ENCODE measurements at regions not wholly inside any gene's neighbourhood (a gene's known extent, or its start where the extent isn't known, plus 50 kb on each side); places are given as distances from the start of the nearest gene placed in this dataset.

- TF ChIP-seq POLR2A (IDR thresholded peaks at IDR 0.05) (no peak), CTCF (IDR thresholded peaks at IDR 0.05) (no peak), POLR2AphosphoS5 (IDR thresholded peaks at IDR 0.05; ENCODE audit: insufficient read depth in 1 of 2, low read depth in 1 of 2) (no peak)
- Histone ChIP-seq H3K36me3 (no peaks in the 10 kb centered on the region), H3K27ac (no peak overlapping the region), H3K27me3 (no peaks in the 10 kb centered on the region), H3K4me3 (no peak overlapping the region), H3K9me3 (no peaks in the 10 kb centered on the region), H3K4me1 (no peaks in the 10 kb centered on the region)
- intact Hi-C loops (cut with DNase I), result no loop called here
- no peak for DNase-seq (ENCODE audit: extremely low spot score in 2 of 2)
Observed at GRCh38 chr1:238589843-238590435, 699.2 kb upstream of the ZP4 start.

- Histone ChIP-seq H3K4me1 (no peaks in the 10 kb centered on the region), H3K36me3 (no peaks in the 10 kb centered on the region), H3K4me3 (no peak overlapping the region), H3K27ac (no peak overlapping the region), H3K9me3 (no peaks in the 10 kb centered on the region), H3K27me3 (no peaks in the 10 kb centered on the region)
- no peak for DNase-seq (ENCODE audit: extremely low spot score in 2 of 2)
- no peak for TF ChIP-seq CTCF (IDR thresholded peaks at IDR 0.05)
- intact Hi-C loops (cut with DNase I), result no loop called here
Observed at GRCh38 chr1:238582816-238583215, 692.1 kb upstream of the ZP4 start.

DNA sequence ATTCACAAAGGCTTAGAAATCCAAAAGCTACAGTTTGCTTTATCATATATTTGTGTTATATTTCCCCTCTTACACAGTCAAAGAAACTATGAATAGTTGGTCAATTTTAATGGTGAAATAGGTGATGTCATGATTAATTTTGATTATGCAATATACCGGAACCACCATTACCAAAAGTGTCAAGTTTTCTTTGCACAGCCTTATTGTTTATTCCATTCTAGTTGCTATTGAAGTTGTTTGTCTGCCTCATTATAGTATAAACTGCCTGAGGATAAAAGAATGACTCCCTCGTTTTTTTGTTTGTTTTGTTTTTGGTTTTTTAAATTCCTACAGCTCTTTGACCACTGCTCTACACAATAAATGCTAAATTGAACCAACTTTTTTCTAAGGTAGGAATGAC is 690.6 kb upstream of the ZP4 start:
- TF ChIP-seq POLR2AphosphoS5 (IDR thresholded peaks at IDR 0.05; ENCODE audit: insufficient read depth in 1 of 2, low read depth in 1 of 2) (no peak), POLR2A (IDR thresholded peaks at IDR 0.05) (no peak), CTCF (IDR thresholded peaks at IDR 0.05) (no peak)
- Histone ChIP-seq H3K9me3 (no peaks in the 10 kb centered on the region), H3K36me3 (no peaks in the 10 kb centered on the region), H3K4me1 (no peaks in the 10 kb centered on the region), H3K27me3 (no peaks in the 10 kb centered on the region), H3K27ac (no peak overlapping the region), H3K4me3 (no peak overlapping the region)
- intact Hi-C loops (cut with DNase I), result no loop called here
- DNase-seq (ENCODE audit: extremely low spot score in 2 of 2), result no peak

GRCh38 chr1:238568735-238569134 is 678.0 kb upstream of the ZP4 start:
- intact Hi-C loops (cut with DNase I), result no loop called here
- no peak overlapping the region for H3K4me3 ChIP-seq
- no peaks in the 10 kb centered on the region for H3K4me1 ChIP-seq
- TF ChIP-seq POLR2AphosphoS5 (IDR thresholded peaks at IDR 0.05; ENCODE audit: insufficient read depth in 1 of 2, low read depth in 1 of 2), result no peak
- no peak for TF ChIP-seq CTCF (IDR thresholded peaks at IDR 0.05)
- TF ChIP-seq POLR2A (IDR thresholded peaks at IDR 0.05), result no peak
- no peaks in the 10 kb centered on the region for H3K9me3 ChIP-seq
- H3K27ac ChIP-seq, result no peak overlapping the region
- H3K36me3 ChIP-seq, result no peaks in the 10 kb centered on the region
- no peaks in the 10 kb centered on the region for H3K27me3 ChIP-seq
- no peak for DNase-seq (ENCODE audit: extremely low spot score in 2 of 2)

GRCh38 chr1:238562341-238562740 is 671.6 kb upstream of the ZP4 start:
- Histone ChIP-seq H3K27me3 (no peaks in the 10 kb centered on the region), H3K27ac (no peak overlapping the region), H3K4me1 (no peaks in the 10 kb centered on the region), H3K36me3 (no peaks in the 10 kb centered on the region), H3K9me3 (no peaks in the 10 kb centered on the region), H3K4me3 (no peak overlapping the region)
- intact Hi-C loops (cut with DNase I), result no loop called here
- TF ChIP-seq CTCF (IDR thresholded peaks at IDR 0.05), result no peak
- no peak for TF ChIP-seq POLR2A (IDR thresholded peaks at IDR 0.05)
- TF ChIP-seq POLR2AphosphoS5 (IDR thresholded peaks at IDR 0.05; ENCODE audit: insufficient read depth in 1 of 2, low read depth in 1 of 2), result no peak
- no peak for DNase-seq (ENCODE audit: extremely low spot score in 2 of 2)

Measured in vagina (tissue), 2 donors.